HEK293T (cell line): ENCODE measurements at regions not wholly inside any gene's neighbourhood (a gene's known extent, or its start where the extent isn't known, plus 50 kb on each side); places are given as distances from the start of the nearest gene placed in this dataset.

Experiments
- ARNT ChIP-seq: fragments of 450-650 bp; IDR thresholded peaks from 2 replicates; pipeline ENCODE4 v1.6.1; 2017; ENCODE audit warnings: mild to moderate bottlenecking
- BHLHE40 ChIP-seq: fragments of 450-650 bp; IDR thresholded peaks from 2 replicates; pipeline ENCODE4 v1.6.1; 2016; ENCODE audit warnings: mild to moderate bottlenecking, moderate library complexity, borderline replicate concordance
- ELF4 ChIP-seq: fragments of 450-650 bp; IDR thresholded peaks from 2 replicates; pipeline ENCODE4 v1.6.1; 2017; ENCODE audit warnings: antibody characterized with exemption
- FOXA1 ChIP-seq: fragments of 450-650 bp; IDR thresholded peaks from 2 replicates; pipeline ENCODE4 v1.6.1; 2016; ENCODE audit warnings: mild to moderate bottlenecking
- FOXK2 ChIP-seq: fragments of 450-650 bp; IDR thresholded peaks from 2 replicates; pipeline ENCODE4 v1.6.1; 2016; ENCODE audit warnings: mild to moderate bottlenecking
- FOXM1 ChIP-seq: fragments of 450-650 bp; IDR thresholded peaks from 2 replicates; pipeline ENCODE4 v1.6.1; 2017; ENCODE audit warnings: mild to moderate bottlenecking, borderline replicate concordance
- NFRKB ChIP-seq: fragments of 450-650 bp; IDR thresholded peaks from 2 replicates; pipeline ENCODE4 v1.6.1; 2016; ENCODE audit warnings: mild to moderate bottlenecking, moderate library complexity
- SP1 ChIP-seq: fragments of 450-650 bp; IDR thresholded peaks from 2 replicates; pipeline ENCODE4 v1.6.1; 2017
- SUZ12 ChIP-seq: fragments of 450-650 bp; IDR thresholded peaks from 2 replicates; pipeline ENCODE4 v1.6.1; 2016; ENCODE audit warnings: mild to moderate bottlenecking
- TARDBP ChIP-seq: fragments of 450-650 bp; IDR thresholded peaks from 2 replicates; pipeline ENCODE4 v1.6.1; 2016

DNA sequence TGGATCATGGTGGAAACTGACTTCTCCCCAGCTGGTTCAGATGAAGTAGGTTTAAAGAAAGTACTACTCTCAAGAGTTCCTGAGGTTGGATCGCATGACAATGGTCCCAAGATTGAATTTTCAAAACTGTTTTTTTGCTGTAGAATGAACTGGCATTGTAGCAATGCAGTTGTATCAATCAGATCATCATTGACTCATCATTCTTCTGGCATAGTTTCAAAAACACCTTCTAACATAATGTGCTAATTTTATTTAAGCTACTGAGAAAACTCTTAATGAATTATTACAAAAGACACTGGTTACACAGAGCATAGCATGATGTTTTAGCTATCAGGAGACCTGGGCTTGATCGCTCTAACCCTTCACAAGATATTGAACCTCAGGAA lies 384.5 kb upstream of the DCN start:
- TF ChIP-seq FOXK2 (no peak), NFRKB (no peak), SP1 (no peak), FOXA1 (no peak), SUZ12 (no peak), FOXM1 (no peak), BHLHE40 (no peak), ELF4 (no peak), ARNT (no peak), TARDBP (no peak)
